Calu3 (cell line): ENCODE measurements at regions not wholly inside any gene's neighbourhood (a gene's known extent, or its start where the extent isn't known, plus 50 kb on each side); places are given as distances from the start of the nearest gene placed in this dataset.

Experiments
- BruUV-seq: library from RNA; stranded (reverse); fragments of 400-500 nt; replicated peaks from 2 replicates; lab custom pipeline; 2021; lab: Mats Ljungman, UMichigan
- CTCF ChIA-PET: fragments of 300-600 bp; sonication (Branson Sonifier 250); formaldehyde crosslinking; loops from one replicate; lab custom pipeline; 2022; ENCODE audit warnings: antibody characterized with exemption; lab: Charles Lee
- DNase-seq: peaks from one replicate; pipeline ENCODE4 v3.0.0; 2022
- H3K27ac Mint-ChIP-seq: one replicate; pipeline ENCODE4 v1.8.0; 2022; ENCODE audit warnings: mixed read lengths; ENCODE audit not compliant: unreplicated experiment
- H3K27me3 Mint-ChIP-seq: one replicate; pipeline ENCODE4 v1.8.0; 2022; ENCODE audit warnings: mixed read lengths; ENCODE audit not compliant: unreplicated experiment
- H3K36me3 Mint-ChIP-seq: one replicate; pipeline ENCODE4 v1.8.0; 2022; ENCODE audit warnings: mild to moderate bottlenecking, moderate library complexity, mixed read lengths; ENCODE audit not compliant: insufficient read depth, unreplicated experiment
- H3K4me1 Mint-ChIP-seq: one replicate; pipeline ENCODE4 v1.8.0; 2022; ENCODE audit warnings: mild to moderate bottlenecking, low read depth, mixed read lengths; ENCODE audit not compliant: unreplicated experiment
- H3K4me3 Mint-ChIP-seq: one replicate; pipeline ENCODE4 v1.8.0; 2022; ENCODE audit warnings: mild to moderate bottlenecking, low read depth, moderate library complexity, mixed read lengths; ENCODE audit not compliant: unreplicated experiment
- H3K9me3 Mint-ChIP-seq: one replicate; pipeline ENCODE4 v1.8.0; 2022; ENCODE audit warnings: low read depth, mixed read lengths; ENCODE audit not compliant: unreplicated experiment
- intact Hi-C: fragments of 100-400 bp; cut with micrococcal nuclease; formaldehyde crosslinking; loops from one replicate; pipeline ENCODE4 v1.10.0; 2022; ENCODE audit not compliant: unreplicated experiment
- TF ChIP-seq, protein P1 (sequence below): fragments of 200-600 bp; IDR thresholded peaks from one replicate; pipeline ENCODE4 v1.8.0; 2022; ENCODE audit warnings: antibody characterized with exemption; ENCODE audit not compliant: unreplicated experiment

DNA sequence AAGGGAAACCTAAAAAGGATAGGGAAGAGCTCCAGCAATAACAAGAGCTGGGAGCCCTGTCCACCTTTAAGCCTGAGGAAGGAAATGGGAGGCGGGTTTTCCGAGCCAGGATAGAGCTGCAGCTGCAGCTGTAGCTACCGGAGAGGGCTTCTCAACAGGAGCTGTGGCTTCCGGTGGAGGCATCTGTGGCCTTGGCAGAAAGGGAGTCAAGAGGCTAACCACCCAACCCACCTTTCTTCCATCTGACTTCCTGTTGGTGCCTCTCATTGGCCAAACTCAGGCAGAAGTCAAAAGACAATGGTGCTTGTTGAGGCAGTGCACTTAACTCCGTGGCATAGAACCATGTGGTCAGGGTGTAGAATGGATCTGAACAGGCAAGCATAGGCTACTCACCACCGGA, 313.1 kb upstream of the DAB1 start:
- no TSS peak for BruUV-seq
- TF ChIP-seq, protein P1, sequence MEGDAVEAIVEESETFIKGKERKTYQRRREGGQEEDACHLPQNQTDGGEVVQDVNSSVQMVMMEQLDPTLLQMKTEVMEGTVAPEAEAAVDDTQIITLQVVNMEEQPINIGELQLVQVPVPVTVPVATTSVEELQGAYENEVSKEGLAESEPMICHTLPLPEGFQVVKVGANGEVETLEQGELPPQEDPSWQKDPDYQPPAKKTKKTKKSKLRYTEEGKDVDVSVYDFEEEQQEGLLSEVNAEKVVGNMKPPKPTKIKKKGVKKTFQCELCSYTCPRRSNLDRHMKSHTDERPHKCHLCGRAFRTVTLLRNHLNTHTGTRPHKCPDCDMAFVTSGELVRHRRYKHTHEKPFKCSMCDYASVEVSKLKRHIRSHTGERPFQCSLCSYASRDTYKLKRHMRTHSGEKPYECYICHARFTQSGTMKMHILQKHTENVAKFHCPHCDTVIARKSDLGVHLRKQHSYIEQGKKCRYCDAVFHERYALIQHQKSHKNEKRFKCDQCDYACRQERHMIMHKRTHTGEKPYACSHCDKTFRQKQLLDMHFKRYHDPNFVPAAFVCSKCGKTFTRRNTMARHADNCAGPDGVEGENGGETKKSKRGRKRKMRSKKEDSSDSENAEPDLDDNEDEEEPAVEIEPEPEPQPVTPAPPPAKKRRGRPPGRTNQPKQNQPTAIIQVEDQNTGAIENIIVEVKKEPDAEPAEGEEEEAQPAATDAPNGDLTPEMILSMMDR: no peak
- DNase-seq: no peak
- no peaks in the 10 kb centered on the region for H3K36me3 Mint-ChIP-seq
- CTCF ChIA-PET: no interaction called here
- no peak overlapping the region for H3K4me3 Mint-ChIP-seq
- peaks cover 7% of the 10 kb centered on the region for H3K9me3 Mint-ChIP-seq
- H3K27ac Mint-ChIP-seq: no peak overlapping the region
- no peaks in the 10 kb centered on the region for H3K27me3 Mint-ChIP-seq
- intact Hi-C loops: no loop called here
- H3K4me1 Mint-ChIP-seq: no peaks in the 10 kb centered on the region

- BruUV-seq: no TSS peak
- CTCF ChIA-PET: no interaction called here
- Mint-ChIP-seq H3K4me3 (no peak overlapping the region), H3K9me3 (peaks cover 5% of the 10 kb centered on the region), H3K27ac (no peak overlapping the region), H3K27me3 (no peaks in the 10 kb centered on the region), H3K36me3 (no peaks in the 10 kb centered on the region), H3K4me1 (no peaks in the 10 kb centered on the region)
- TF ChIP-seq, protein P1: no peak
- intact Hi-C loops: no loop called here
- DNase-seq: no peak
These were observed 305.3 kb upstream of the DAB1 start for GRCh38 chr1:57729181-57729580.

DNA sequence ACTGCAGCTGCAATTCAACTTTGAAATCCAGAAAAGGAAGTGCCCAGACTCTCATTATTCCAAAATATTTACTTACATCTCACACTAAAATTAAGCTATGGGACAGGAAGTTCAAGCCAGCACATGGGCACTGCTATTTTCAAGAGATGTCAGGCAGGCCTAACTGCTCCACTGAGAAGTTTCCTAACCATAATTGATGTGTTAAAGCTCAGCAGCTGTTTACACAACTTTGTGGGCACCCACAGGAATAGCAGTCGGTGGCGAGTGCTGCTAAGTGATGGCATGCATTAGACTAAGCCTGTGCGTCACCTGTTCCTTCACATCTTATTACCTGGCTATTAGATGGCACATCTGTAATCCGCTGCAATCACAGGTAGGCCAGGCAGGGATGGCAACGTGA, 303.3 kb upstream of the DAB1 start:
- CTCF ChIA-PET: no interaction called here
- Mint-ChIP-seq H3K9me3 (peaks cover 3% of the 10 kb centered on the region), H3K36me3 (no peaks in the 10 kb centered on the region), H3K4me1 (no peaks in the 10 kb centered on the region), H3K27me3 (no peaks in the 10 kb centered on the region), H3K27ac (no peak overlapping the region), H3K4me3 (no peak overlapping the region)
- DNase-seq: no peak
- no TSS peak for BruUV-seq
- TF ChIP-seq, protein P1: no peak
- intact Hi-C loops: no loop called here

GRCh38 chr1:57725318-57725717, 301.5 kb upstream of the DAB1 start:
- TF ChIP-seq, protein P1: no peak
- no peaks in the 10 kb centered on the region for H3K36me3 Mint-ChIP-seq
- CTCF ChIA-PET: no interaction called here
- no peak overlapping the region for H3K27ac Mint-ChIP-seq
- H3K4me1 Mint-ChIP-seq: no peaks in the 10 kb centered on the region
- H3K27me3 Mint-ChIP-seq: no peaks in the 10 kb centered on the region
- DNase-seq: no peak
- H3K4me3 Mint-ChIP-seq: no peak overlapping the region
- peaks cover 6% of the 10 kb centered on the region for H3K9me3 Mint-ChIP-seq
- no TSS peak for BruUV-seq
- intact Hi-C loops: no loop called here
